Panc1 (cell line): ENCODE measurements at regions not wholly inside any gene's neighbourhood (a gene's known extent, or its start where the extent isn't known, plus 50 kb on each side); places are given as distances from the start of the nearest gene placed in this dataset.

Experiments used
- ATAC-seq: fragments of 200-7000 bp; cut with Tn5 transposase; 2 replicates; pipeline ENCODE4 v1.9.1; 2020; ENCODE audit warnings: mild to moderate bottlenecking, moderate library complexity
- BruUV-seq: library from RNA; stranded (reverse); fragments of 400-500 nt; replicated peaks from 2 replicates; lab custom pipeline; 2021; lab: Mats Ljungman, UMichigan
- CTCF ChIA-PET: fragments of 300-600 bp; sonication (Branson Sonifier 250); formaldehyde crosslinking; loops from one replicate; lab custom pipeline; 2022; ENCODE audit warnings: antibody characterized with exemption; lab: Charles Lee
- POLR2A ChIA-PET: fragments of 300-600 bp; sonication (Branson Sonifier 250); formaldehyde crosslinking; loops from one replicate; lab custom pipeline; 2022; ENCODE audit warnings: antibody characterized with exemption; lab: Charles Lee
- DNase-seq: peaks from one replicate; pipeline ENCODE4 v3.0.0-alpha.2; 2010; ENCODE audit warnings: low read depth, low spot score
- H3K27ac ChIP-seq: 2 replicates; pipeline ENCODE4 v1.5.1; 2011; ENCODE audit warnings: mild to moderate bottlenecking, low read length, inconsistent platforms
- H3K27me3 ChIP-seq: fragments of 200-500 bp; sonication (Bioruptor generic); 2 replicates; pipeline ENCODE4 v1.6.0; 2014; ENCODE audit warnings: low read length, inconsistent platforms; ENCODE audit not compliant: control insufficient read depth, insufficient read depth
- H3K36me3 ChIP-seq: fragments of 200-500 bp; sonication (Bioruptor generic); 2 replicates; pipeline ENCODE4 v1.5.1; 2014; ENCODE audit warnings: inconsistent platforms, mild to moderate bottlenecking, low read length, moderate library complexity; ENCODE audit not compliant: control insufficient read depth, insufficient read depth
- H3K4me1 ChIP-seq: 2 replicates; pipeline ENCODE4 v1.5.1; 2011; ENCODE audit warnings: inconsistent platforms, mild to moderate bottlenecking, low read length, moderate library complexity; ENCODE audit not compliant: control insufficient read depth, insufficient read depth
- H3K4me3 ChIP-seq, 2 experiments: 2 replicates each; pipeline ENCODE4 v1.5.1; 2011 to 2012; ENCODE audit warnings: low read depth in 2 of 2, low read length in 2 of 2, mild to moderate bottlenecking in 2 of 2, inconsistent platforms in 1 of 2, moderate library complexity in 1 of 2
- H3K9me3 ChIP-seq: fragments of 200-500 bp; sonication (Bioruptor generic); 2 replicates; pipeline ENCODE4 v1.5.1; 2014; ENCODE audit warnings: low read depth, mild to moderate bottlenecking, inconsistent platforms, low read length, moderate library complexity; ENCODE audit not compliant: control insufficient read depth, insufficient read depth
- CTCF ChIP-seq: fragments of 450-650 bp; IDR thresholded peaks from 2 replicates; pipeline ENCODE4 v1.5.1; 2017; ENCODE audit warnings: mild to moderate bottlenecking
- POLR2AphosphoS5 ChIP-seq: IDR thresholded peaks from 2 replicates; pipeline ENCODE4 v1.6.1; 2012; ENCODE audit warnings: mild to moderate bottlenecking, low read depth, low read length, moderate library complexity
- REST ChIP-seq, 2 experiments: IDR thresholded peaks; 2 replicates each; pipeline ENCODE4 v1.6.1; 2011 to 2012; ENCODE audit warnings: low read depth in 2 of 2, control low read depth in 1 of 2, low read length in 1 of 2, mild to moderate bottlenecking in 1 of 2, moderate library complexity in 1 of 2; ENCODE audit not compliant: insufficient read depth in 1 of 2
- SIN3A ChIP-seq: IDR thresholded peaks from 2 replicates; pipeline ENCODE4 v1.6.1; 2012; ENCODE audit warnings: low read depth, mild to moderate bottlenecking, low read length, moderate library complexity, borderline replicate concordance; ENCODE audit not compliant: insufficient read depth
- TCF7L2 ChIP-seq: IDR thresholded peaks from 2 replicates; pipeline ENCODE4 v1.6.1; 2011; ENCODE audit warnings: mild to moderate bottlenecking, low read depth, low read length, inconsistent platforms
- in situ Hi-C: cut with HindIII; loops from 2 replicates; pipeline ENCODE4 v1.10.0; 2016; ENCODE audit warnings: low sequenced_read_pairs, low pct_unique_long_range_greater_than_20kb
- intact Hi-C: fragments of 100-400 bp; cut with micrococcal nuclease; formaldehyde crosslinking; loops from one replicate; pipeline ENCODE4 v1.10.0; 2022; ENCODE audit not compliant: unreplicated experiment

GRCh38 chr7:25485026-25485425, 256.7 kb upstream of the NPVF start:
- in situ Hi-C loops: no loop called here
- no peak for DNase-seq
- intact Hi-C loops: no loop called here
- no TSS peak for BruUV-seq
- H3K27ac ChIP-seq: no peak overlapping the region
- POLR2A ChIA-PET: no interaction called here
- CTCF ChIA-PET: no interaction called here
- H3K27me3 ChIP-seq: peaks cover 11% of the 10 kb centered on the region
- no peaks in the 10 kb centered on the region for H3K36me3 ChIP-seq
- no peaks in the 10 kb centered on the region for H3K4me1 ChIP-seq
- no peak overlapping the region for H3K4me3 ChIP-seq
- H3K9me3 ChIP-seq: no peaks in the 10 kb centered on the region
- no peak for TF ChIP-seq CTCF
- no peak for TF ChIP-seq TCF7L2
- TF ChIP-seq REST (IDR thresholded peaks at IDR 0.05; ENCODE audit: insufficient read depth in 1 of 2, low read depth in 2 of 2, low read length in 1 of 2): no peak
- TF ChIP-seq SIN3A: no peak
- TF ChIP-seq POLR2AphosphoS5: no peak
- no peak for ATAC-seq

- no peak for DNase-seq
- BruUV-seq: no TSS peak
- Histone ChIP-seq H3K36me3 (no peaks in the 10 kb centered on the region), H3K9me3 (no peaks in the 10 kb centered on the region), H3K27ac (no peak overlapping the region), H3K27me3 (peaks cover 11% of the 10 kb centered on the region), H3K4me1 (no peaks in the 10 kb centered on the region), H3K4me3 (no peak overlapping the region)
- POLR2A ChIA-PET: interaction anchor here (0.5 kb wide), 1 partner anchor 1991 kb away, joined by 3 read pairs; no protein-coding TSS in a partner anchor
- intact Hi-C loops (no loop called here), in situ Hi-C loops (no loop called here)
- ATAC-seq: no peak
- TF ChIP-seq CTCF (no peak), POLR2AphosphoS5 (no peak), SIN3A (no peak), REST (IDR thresholded peaks at IDR 0.05; ENCODE audit: insufficient read depth in 1 of 2, low read depth in 2 of 2, low read length in 1 of 2) (no peak), TCF7L2 (no peak)
- CTCF ChIA-PET: no interaction called here
These were observed 258.4 kb upstream of the NPVF start for GRCh38 chr7:25486656-25487055.
